ENCODE measurements at regions not wholly inside any gene's neighbourhood (a gene's known extent, or its start where the extent isn't known, plus 50 kb on each side); places are given as distances from the start of the nearest gene placed in this dataset.
A peak's percentile ranks its signal among the peaks of the same experiment; 100 is the strongest.

GRCh38 chr9:21564175-21564574 is 82.1 kb upstream of the IFNE start:
- DNase-seq (ENCODE audit: low read depth in 3 of 3) = no peak

- no peak for DNase-seq (ENCODE audit: low read depth in 3 of 3)
Measured at GRCh38 chr9:21565155-21565554, 83.0 kb upstream of the IFNE start.

- no peak for DNase-seq (ENCODE audit: low read depth in 3 of 3)
Measured at GRCh38 chr9:21567926-21568325, 85.8 kb upstream of the IFNE start.

DNA sequence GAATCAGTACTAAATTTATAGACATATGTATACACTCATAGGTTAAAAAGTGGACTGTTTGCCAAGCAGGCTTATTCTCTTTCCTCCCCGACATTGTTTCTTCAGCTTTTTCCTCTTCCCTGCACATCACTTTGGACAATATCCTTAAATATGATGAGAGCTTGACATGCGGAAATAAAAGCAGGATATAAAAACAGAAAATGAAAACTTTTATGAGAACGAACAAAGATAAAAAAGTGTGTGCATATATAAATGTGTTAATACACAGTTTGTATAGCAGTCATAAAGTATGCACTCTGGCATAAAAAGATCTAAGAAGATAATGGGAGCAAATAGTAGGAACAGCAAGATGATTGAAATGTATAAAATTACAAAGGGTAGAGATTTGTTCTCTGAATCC is 86.4 kb upstream of the IFNE start:
- DNase-seq (ENCODE audit: low read depth in 3 of 3) = no peak

DNA sequence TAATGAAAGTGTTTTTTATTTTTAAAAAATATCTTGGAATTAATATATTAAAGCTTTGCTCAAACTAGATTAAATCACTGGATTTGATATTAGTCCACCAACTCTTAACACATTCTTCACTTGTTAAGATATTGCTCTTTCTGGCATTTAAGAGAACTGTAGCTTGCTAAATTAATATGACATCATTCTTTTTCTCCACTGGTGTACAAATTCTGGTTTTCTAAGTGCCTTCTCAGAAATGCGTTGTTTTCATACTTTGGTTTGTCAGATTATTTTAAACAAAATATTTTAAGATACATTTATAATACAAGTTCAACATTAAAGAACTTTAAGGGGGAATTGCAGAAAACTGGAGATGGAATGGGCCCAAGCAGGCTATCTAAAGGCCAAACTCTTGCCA is 87.6 kb upstream of the IFNE start:
- DNase-seq (ENCODE audit: low read depth in 3 of 3) = no peak

DNA sequence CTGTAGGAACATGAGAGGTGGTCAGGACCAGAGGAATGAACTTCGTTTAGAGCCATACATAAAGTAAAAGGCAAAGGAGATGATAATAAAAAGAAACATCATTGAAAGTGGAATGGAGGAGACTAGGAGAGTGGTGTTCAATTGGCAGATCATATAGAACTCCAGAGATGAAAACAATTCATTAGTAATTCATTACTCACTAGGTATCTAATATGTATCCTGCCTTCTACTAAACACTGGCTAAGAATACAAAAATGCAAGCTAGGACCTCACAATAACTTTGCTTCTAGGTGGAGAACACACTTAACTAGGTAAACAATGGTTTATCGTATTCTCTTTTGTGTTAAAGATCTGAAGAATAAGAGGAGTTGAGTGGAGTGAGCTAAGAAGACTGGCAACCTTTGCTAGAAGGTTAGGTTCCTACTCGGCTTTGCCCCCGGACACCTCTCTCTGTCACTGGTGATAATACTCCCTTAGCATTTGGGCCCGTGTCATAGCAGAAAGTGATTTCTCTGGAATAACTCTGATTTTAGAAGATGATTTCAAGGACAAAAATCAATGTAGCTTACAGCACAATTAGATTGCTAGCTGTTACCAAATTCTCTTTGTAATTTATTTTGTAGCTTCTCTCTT is 88.6 kb upstream of the IFNE start:
- no peak for DNase-seq (ENCODE audit: low read depth in 3 of 3)

GRCh38 chr9:21574261-21574660 is 92.1 kb upstream of the IFNE start:
- no peak for DNase-seq (ENCODE audit: low read depth in 3 of 3)

- peak in 1 of 3 experiments; percentile 27 for DNase-seq (ENCODE audit: low read depth in 3 of 3)
Measured at GRCh38 chr9:21576331-21577189, 94.4 kb upstream of the IFNE start.

GRCh38 chr9:21579247-21579671 is 97.1 kb upstream of the IFNE start:
- no peak for DNase-seq (ENCODE audit: low read depth in 3 of 3)

GRCh38 chr9:21579743-21580142 is 97.6 kb upstream of the IFNE start:
- no peak for DNase-seq (ENCODE audit: low read depth in 3 of 3)

- no peak for DNase-seq (ENCODE audit: low read depth in 3 of 3)
Measured at GRCh38 chr9:21580636-21581378, 98.7 kb upstream of the IFNE start.

DNA sequence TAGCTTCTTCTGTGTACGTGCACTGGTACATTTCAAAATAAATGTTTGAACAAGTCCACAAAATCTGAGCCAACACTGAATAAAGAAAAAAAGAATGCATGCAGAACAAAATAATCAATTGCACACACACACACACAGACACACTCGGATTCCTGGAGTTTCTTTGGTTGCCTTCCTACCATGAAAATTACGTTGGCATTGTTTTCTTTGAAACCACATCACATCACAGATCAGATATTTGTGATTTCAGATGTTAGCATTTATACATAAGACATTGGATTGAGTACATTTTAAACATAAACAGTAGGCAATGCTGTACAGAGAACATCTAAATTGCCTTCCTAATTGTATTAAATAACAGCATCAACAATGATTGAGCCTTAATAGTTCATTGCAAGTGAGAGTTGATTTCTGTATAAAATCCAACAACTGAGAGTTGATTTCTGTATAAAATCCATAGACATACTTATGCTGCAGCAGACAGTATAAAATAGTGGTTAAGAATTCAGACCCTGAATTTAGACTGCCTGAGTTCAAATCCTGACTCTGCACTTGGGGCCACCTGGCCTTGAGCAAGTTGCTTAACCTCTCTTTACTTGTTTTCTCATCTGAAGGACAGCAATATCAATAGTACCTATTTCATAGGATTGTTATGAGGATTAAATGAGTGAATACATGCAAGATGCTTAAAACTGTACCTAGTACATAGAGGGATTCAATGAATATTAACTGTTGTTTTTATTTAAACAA is 101.7 kb upstream of the IFNE start:
- DNase-seq (ENCODE audit: low read depth in 3 of 3) = no peak

DNA sequence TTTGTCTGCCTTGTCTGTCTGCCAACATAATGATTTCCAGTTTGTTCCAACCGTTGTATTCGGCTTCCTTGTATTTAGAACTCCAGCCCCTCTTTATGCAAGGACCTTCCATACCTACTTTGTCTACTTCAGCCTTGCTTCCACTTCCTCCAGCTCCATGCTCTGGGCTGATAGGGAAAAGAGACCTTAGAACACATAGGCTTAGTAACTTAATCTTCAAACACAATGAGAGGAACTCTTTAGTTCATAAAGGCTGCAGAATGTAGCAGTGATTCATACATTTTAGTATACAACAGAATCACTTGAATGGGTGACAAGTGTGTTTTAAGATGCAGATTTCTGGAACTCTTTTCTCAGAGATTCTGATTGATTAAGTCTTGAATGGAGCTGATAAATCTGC is 102.8 kb upstream of the IFNE start:
- no peak for DNase-seq (ENCODE audit: low read depth in 3 of 3)

GRCh38 chr9:21585756-21586752 is 103.9 kb upstream of the IFNE start:
- no peak for DNase-seq (ENCODE audit: low read depth in 3 of 3)

GRCh38 chr9:21589344-21590056 is 107.4 kb upstream of the IFNE start:
- DNase-seq (ENCODE audit: low read depth in 3 of 3) = no peak

DNA sequence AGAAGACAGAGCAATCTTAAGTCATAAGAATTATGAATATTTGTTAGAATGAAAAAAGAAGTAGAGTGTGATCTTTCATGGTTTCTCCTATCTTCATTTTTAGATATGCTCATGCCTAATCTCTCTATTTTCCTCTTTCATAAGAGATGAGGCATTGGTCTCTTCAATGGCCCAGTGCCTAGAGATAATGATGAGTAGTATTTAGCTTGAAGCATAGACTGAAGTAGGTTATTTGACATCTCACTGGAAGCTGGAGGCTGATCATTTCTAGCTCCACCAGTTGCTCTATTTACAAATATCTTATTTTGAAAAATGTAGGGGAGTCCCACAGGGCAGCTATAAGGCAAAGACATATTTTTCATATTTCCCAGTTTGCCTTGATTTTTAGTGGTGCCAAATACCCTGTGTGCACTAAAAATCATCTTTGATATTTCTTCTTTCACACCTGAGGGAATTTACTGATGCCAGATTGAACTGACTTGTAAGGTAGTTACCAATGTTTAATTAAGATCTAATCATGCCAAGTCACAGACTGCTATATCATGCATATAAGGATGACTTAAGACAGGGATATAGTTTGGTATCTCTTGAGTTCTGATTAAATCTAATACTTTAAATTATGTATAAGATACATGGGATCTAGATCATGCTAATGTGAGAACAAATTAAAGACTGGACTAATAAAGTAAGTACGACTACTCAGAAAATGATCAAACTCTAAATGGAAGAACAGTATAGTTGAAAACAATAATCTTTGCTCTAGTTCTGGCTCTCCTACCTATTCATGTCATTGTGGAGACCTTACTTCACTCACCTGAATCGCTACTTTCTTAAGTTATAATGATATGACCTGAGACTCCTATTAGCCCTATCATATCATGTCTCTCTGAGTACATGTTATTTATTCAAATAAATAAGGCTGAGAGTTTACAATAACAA is 108.2 kb upstream of the IFNE start:
- no peak for DNase-seq (ENCODE audit: low read depth in 3 of 3)

DNA sequence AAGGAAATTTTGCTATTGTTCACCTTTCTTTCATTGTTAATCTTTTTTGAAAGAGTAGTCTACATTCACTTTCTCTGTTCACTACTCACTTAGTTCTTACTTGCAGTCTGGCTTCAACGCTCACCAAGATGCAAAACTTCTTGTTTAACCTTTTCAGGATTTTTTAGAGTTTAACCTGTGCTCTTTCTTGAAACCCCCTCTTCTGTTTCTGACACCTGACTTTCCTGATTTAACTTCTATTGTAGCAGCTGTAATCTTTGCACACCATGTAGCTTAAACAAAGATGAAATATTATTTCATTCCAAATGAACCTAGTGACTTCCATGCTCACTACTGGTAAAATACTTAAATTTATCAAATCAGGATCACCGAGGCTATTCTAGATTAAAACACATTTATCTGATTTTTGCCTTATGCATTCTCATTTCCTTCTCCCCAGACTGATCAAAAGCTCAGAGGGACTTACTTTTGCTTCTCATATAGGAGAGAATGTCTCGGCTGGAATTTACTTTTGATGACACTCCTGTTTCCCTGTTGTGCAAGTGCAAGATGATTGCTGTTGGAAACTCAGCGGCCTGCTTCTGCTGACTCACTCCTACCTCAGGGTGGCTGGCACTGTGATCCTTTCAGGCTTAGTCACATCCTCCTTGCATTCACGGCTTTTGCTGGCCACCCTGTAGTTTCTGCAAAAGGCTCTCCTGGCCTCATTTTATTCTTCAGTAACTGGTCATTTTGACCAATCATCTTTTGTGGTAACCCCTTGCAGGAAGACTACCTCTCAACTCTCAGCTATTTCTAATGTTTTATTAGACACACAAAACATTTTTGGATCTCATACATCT is 109.3 kb upstream of the IFNE start:
- peak; percentile 32 to 58 (median 33) for DNase-seq (ENCODE audit: low read depth in 3 of 3)

GRCh38 chr9:21592063-21592338 is 109.9 kb upstream of the IFNE start:
- DNase-seq (ENCODE audit: low read depth in 3 of 3) = no peak
